ENCODE measurements at regions not wholly inside any gene's neighbourhood (a gene's known extent, or its start where the extent isn't known, plus 50 kb on each side); places are given as distances from the start of the nearest gene placed in this dataset.

DNA sequence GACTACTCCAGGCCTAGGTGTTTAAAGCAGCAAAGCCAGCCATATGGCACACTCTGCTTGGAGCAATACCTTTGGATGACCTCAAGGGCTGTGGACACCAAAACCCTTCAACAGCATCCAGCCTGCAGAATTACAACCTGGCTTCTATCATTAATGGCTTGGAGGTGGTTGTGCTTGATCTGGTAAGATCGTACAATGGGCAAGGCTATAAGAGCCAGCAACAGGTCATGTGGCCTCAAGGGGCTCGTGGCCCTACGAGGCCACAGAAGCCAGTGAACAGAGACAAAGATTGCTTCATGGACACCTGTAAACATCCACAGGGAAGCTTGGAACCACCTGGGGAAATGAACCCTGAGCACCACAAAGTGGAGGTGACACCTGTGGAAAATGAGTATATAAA, 657.3 kb downstream of the BCL11B start:
- no peak for DNase-seq

DNA sequence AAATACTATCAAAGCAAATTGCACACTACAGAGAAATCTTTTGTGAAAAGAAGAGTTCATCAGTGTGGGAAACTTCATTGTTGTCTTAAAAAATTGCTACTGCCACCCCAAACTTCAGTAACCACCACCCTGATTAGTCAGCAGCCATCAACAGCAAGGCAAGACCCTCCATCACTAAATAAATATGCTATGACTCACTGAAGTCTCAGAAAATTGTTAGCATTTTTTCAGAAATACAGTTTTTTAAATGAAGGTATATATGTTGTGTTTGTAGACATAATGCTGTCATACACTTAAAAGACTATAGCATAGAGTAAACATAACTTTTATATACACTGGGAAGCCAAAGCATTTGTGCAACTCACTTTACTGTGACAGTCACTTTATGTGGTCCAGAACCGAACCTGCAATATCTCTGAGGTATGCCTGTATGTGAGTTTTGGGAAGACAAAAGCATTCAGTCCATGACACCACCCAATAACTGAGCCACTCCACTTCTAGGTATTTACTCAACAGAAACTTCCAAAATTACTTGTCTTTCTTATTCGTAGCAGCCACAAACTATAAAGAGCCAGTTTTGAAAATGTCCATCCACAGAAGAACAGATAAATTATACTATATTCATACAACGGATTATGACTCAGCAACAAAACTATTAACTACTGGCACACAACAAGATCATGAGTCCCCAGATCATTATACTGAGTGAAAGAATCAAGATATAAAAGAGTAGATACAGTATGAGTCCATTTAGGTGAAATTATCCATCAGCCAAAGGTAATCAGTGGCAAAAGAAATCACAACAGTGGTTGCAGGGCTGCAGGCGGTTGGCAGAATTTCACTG, 649.6 kb downstream of the BCL11B start:
- DNase-seq = no peak

DNA sequence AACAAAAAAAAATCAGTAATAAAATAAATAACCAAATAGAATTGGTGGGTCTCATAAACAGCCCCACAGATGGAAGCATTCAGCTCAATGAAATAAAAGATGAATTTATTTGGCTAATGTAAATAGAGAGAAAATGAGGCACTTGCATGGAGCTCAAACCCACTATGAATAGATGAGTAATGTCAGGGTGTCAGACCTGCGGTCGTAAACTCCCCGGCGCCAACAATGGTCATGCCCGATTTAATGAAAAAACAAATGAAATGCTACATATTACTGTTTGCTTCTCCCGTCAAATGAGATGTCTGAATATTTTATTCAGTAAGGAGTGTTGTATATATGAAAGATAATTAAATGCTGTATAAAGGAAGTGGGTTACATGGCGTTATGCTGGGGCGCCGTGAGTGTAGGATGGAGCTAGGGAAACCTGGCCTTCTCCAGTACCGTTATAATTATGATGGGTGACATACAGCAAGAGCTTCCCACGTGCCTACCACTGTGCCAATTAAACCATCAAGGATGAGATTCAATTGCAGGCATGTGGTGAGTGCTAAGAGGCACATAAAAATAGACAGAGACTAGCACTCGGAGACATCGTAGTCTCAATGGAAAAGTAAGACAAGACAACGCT, 648.1 kb downstream of the BCL11B start:
- no peak for DNase-seq

DNA sequence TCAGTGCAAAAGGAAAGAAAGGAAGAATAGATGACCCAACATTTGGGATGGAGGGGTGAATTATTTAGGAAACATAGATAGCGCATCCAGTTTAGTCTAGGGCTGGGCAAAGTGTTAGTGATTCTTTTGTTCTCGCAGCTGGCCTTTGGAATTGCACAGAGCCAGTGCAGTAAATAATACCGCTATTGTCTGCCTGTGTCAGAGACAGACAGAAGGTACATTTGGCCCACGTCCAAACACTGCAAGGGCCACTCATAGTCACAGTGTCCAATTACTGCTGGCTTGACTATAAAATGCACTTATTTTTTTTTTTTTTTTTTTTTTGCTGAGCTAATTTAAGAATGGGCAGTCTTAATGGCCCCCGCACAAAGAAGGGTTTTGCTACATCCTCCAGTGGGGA, 638.6 kb downstream of the BCL11B start:
- no peak for DNase-seq

DNA sequence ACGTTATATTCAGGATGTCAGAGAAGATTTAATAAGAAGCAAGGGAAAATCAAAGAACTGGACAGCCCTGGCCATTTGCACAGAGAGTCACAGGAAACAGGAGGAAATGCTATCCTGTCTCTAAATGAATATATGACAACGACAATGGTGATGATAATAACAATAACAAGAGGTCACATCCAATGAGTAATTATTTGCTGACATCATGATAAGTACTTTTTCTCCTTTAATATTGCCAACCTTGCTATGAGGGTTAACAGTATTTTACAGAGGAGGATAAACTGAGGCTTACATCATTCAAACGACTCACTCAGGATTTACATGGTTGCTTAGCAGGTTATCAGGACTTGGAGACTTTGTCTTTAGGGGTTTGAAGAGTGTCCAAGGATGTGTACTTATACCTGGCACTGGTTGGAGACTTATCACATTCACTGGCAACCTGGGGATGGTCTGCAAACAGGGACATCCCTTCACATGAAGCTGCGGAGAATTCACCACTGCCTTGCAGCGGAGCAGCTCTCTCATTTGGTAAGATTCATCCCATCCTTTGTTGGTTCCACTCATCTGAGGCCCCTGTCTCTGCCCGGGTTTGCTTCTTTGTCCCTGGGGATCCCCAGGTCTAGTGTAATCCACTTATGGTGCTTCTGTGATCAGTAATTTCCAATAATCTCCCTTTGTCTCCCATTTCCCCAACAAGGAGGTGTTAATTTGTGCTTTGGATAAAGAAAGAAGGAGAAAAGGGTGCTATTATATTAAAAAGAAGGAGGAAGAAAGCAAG, 637.8 kb downstream of the BCL11B start:
- no peak for DNase-seq

DNA sequence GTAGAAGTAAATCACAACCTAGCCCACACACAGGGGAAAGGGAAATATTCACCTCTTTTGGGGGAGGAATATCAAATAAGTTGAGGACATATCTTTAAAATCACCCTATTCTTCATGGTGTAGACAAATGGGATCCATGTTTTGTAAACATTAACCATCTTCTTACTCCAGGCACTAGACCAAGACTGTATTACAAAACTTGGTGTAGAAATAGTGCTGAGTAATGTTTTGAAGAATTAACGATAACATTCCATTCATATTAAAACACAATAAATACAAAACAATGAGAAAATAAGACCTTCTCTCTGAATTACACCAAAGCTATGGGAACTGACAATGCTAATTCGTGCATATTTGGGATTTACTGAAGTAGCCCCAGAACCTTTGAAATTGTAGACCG, 633.6 kb downstream of the BCL11B start:
- DNase-seq = no peak

DNA sequence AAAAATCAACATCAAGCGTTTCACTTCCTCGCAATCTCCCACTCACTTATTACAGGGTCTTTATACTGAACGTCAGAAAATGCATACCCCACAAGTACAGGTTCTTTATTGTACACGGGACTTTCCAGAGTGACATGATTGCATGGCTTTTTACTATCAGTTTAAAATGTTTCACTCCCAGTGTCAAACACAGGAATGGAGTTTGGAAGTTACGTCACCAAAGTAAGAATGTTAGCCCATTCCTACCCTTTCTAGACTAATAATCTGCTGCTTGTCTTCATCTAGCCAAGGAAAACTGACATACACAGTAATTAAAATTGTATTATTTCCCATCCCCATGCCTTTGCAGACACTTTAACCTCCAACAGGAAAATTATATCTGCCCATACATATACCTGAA, 624.2 kb downstream of the BCL11B start:
- DNase-seq = no peak

DNA sequence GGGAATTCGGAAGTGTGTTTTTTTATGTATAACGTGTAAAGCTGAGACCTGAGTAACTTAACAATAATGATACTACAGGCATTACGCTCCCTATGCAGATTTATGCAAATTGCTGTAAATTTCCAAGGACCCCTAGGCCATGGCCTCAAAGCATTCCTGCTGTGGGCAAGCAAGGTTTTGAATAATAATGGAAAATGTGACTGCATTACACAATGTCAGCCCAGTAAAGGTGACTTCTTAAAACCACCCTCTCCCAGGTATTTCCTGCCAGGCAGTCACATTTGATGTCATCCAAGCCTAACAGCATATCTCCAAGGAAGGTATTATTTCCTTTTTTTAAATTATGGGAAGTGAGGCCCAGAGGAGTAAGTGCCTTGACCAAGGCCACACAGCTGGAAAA, 621.0 kb downstream of the BCL11B start:
- DNase-seq = no peak

DNA sequence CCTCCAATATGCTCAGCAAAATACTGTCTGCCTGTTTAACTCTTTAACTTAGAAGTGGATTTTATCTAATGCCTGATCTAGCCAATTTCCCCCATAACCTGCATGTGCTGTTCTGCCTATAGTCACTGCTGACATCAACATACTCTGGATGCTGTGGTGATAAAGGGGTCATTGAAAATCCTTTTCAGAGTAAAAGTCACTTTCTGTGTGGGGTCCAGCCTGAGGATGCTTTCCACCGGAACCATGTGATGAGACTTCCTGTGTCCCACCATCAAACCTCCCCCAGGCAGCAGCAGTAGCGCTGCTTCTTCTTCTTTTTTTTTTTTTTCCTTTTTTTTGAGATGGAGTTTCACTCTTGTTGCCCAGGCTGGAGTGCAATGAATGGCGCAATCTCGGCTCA, 607.0 kb downstream of the BCL11B start:
- no peak for DNase-seq

DNA sequence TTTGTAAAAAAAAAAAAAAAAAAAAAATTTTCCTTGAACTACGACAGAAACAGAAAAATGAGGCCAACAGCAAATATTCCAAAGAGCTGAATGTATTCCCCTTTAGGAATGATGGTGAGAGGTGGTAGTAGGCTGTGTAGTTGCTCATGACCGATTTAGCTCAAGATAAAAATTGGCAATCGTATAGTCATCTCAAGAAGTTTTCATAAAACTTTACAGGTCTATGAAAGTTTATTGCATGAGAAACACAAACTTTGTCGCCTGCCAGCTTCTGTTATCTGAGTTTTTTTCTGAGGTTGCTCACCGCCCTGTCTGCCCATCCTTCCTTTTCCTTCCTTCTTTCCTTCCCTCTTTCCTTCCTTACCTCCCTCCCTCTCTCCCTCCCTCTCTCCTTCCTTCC, 605.5 kb downstream of the BCL11B start:
- no peak for DNase-seq

DNA sequence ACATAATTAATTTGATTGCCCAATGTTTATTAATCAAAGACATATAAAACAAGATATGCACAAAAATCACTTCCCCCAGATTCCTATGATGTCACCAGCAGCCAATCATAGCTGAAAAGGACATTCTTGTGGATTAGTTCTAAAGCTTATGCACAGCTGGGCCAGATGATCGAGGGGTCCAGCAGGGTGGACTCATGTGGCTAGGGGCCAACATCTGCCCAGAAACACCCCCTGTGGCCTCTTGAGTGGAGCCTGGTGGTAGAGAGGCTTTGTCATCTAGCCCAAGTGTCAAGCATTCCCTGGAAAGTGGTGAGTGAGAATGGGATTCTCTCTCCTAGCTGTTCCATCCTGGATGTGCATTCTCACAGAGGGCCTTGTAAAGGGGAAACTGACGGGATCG, 590.0 kb downstream of the BCL11B start:
- no peak for DNase-seq

DNA sequence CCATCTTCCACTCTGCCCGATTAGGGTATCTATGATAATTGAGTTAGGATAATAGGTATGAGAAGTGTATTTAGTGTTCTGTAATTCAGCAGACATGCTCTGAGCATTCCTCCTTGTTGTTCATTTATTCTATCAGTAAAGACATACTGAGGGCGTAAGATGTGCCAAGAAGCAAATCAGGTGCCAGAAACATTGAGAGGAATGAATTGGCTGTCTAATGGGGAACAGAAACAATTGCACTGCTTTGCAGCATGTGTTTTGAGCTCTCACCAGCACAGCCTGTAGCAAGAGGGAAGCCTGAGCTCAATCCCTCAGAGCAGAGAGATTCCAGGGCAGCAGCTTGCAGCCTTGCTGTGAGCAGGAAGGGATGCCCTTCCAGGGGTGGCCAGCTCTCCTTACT, 589.3 kb downstream of the BCL11B start:
- no peak for DNase-seq

DNA sequence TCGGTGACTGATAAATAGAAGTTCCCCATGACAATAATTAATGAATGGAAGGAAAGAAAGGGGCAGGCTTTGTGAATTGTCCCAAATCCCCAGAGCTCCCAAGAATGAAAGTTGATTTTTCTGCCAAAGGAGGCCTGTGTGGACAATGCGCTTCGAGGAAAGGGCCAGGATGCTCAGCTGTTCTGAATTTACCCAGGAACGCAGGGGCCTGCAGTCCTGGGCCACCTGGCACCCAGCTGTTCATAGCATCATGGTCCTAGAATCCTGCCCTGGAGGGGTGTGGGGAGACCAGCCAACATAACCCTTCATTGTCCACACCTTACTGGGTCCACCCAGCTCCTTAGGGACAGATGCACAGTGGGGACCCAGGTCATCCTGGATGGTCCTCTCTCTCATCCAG, 587.5 kb downstream of the BCL11B start:
- DNase-seq = no peak

DNA sequence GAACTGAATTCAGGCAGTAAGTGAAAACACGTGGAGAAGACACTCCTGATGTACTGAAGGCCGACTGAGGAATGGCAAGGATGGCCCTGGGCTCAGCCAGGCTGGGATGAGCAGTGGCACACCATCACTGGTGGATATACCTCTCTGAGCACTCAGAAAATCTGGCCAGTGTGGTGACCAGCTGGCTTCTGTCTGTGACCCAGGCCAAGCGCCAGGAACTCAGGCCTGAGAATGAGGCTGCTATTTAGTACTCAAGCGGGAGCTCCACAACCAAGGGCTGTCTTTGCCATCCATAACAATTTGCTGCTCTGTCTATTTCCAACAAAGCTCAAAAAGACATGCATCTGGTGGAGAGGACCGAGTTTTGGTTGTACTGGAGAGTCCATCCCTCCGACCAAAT, 586.3 kb downstream of the BCL11B start:
- no peak for DNase-seq

DNA sequence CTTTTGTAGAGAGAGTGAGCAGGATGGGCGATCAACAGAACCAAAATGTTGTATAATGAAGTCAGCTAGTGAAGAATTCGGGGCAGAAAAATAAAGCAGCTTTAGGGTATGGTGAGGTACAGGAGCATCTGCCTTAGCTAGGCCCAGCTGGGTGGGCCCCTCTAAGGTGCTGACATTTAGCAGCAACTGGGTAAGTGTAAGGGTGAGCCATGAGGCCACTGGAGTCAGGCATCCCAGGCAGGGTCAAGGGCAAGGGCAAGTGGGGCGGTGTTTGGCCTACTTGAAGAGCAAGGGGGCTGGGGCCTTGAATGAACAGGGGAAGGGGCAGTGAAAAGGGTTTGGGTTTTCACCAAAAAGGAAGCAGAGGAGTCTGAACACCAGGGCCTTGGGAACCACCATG, 583.6 kb downstream of the BCL11B start:
- no peak for DNase-seq

DNA sequence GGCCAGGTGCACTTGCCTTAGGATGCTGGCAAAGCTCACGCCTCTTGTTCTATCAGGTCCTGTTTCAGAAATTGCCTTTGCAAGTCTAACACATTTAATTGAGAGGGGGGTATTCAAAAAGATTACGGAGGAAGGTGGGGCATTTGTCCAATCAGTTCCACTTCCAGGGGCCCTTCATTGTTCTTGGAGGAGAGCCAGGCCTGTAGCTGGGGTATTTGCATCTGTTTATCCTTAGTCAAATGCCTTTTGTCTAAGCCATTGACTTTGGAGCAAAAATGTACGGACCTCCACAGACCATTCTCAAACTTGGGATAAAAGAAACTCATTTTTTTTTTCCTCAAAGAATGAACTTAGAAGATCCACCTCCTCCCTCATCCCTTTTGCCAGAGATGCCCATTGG, 582.0 kb downstream of the BCL11B start:
- no peak for DNase-seq

DNA sequence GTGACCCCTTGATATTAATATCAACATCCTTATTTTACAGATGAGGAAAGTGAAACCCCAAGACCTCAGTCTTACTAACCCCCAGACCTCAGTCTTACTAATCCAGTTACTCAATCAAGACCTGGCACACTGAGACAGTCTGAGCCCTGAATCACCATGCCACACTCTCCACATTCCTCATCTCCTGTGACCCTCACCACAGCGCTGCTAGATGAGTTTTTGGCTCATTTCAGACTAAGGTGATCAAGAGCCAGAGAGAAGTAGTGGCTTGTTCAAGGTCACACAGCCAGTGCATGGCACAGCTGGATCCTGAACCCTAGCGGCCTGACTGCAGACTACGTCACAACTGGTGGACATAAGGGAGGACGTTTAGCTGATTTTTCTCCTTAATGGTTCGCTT, 579.2 kb downstream of the BCL11B start:
- no peak for DNase-seq

DNA sequence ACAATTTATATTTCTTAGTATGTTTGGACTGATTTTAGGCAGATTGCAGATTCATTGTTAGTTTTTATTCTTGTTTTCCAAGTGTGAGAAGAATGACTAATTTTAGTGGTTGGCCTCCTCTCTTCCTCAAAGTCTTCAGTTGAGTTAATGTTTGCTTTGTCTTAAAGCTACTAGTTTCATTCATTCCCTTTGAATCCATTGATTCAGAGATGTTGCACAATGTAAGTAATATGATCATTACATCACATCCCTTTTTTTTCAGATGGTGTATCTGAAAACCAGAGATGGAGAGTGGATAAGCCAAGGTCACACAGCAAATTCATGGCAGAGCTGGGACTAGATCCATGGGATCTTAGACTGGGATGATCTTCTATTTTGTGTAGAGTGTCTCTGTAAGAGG, 577.5 kb downstream of the BCL11B start:
- DNase-seq = no peak

DNA sequence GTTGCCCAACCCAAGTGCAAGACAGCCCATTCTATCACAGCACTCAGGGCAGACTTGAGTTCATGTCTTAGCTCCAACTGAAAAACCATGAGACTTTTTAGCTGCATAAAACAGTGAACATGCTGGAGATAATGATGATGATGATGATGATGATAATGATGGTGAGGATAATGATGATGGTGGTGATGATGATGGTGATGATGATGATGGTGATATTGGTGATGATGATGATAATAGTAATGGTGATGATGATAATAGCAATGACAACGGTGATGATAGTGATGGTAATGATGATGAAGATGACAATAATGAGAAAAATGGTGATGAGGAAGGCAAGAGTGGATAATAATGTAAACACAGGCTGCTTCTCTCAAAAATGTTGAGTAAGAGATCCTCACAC, 576.2 kb downstream of the BCL11B start:
- DNase-seq = no peak

DNA sequence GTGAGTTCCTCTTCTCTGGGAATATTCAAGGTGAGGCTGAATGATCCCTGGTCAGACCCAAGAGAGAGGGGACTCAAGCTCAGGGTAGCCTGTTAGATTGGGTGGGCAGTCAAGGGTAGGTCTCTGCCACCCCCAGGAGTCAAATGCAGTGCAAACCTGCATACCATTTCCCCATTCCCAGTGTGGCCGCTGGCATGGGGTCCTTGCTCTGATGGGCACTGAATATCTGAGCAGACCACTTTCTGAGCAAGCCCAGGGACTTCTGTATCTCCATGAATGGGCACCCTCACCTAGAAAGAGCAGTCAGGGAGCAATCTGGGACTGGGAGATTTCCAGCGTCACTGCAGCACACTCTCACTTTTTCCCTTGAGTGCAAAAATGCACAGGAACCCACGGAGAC, 573.7 kb downstream of the BCL11B start:
- DNase-seq = no peak

DNA sequence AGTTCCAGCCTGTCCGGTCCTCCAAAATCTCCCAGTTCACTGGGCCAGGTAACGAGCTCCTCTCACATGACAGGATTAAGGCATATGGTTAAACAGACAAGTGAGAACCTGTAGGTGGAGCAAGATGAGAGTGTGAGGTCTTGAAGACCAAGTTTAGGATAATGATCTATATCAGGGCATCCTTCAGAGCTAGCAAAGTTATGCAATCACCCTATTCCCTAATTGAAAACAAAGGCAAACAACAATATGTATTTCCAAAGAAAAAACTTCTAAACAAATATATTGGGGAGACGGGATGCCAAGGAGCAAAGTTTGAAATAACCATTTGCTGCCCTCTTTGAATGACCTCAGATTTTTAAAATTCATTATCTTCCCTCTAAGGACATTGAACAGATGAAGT, 571.2 kb downstream of the BCL11B start:
- DNase-seq = no peak

DNA sequence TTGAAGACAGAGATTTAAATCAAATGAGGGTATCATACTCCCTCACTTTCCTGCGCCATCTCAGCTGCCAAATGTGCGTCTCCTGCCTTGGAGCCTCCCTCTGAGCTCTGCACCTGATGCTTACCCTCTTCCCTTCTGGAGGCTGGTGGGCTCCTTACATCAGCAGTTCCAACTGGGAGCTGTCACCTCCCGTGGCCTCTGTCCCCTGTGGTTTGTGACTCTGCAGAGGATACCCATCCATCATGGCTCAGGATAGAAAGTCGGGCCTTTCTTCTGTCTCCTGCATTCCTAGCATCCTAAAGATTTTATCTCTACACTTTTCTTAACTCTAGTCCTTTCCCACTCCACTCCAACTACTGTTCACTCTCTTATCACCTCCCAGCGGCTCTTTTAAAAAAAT, 570.6 kb downstream of the BCL11B start:
- DNase-seq = no peak

DNA sequence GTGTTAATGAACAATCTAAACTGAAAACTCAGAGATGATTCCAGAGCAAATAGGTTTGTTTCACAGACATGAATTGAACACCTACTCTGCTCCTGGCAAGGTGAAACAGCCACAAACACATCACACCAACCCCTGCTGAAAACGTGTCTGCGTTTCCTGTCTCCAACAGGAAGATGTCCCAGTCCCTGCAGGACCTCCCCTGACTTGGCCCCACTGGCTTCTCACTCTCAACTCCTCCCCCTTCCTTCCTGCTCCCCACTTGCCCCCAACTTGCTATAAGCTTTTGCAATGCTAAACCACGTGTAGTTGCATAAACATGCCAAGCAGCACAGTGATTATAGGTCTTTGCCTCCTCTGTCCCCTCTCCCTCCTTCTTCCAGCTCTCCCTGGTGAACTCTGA, 567.6 kb downstream of the BCL11B start:
- DNase-seq = no peak

DNA sequence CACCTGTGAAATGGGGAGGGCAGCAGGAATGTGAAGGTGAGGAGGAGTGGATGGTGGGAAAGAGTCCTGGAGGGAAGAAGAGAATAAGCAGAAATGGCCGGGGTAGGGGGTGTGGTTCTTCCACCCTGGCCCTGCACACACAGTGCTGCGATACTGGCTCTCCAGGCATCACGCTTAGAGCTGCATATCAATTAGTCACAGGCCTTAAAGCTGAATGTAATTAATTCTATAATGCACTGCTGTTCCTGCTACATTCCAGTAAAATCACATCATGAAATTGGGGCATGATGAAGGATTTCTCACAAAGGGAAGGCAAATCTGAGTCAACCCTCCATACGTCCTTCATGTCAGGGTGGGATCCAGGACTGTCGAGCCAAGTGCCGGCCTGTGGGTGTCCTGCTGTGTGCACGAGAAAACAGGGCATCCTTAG, 566.1 kb downstream of the BCL11B start:
- DNase-seq = no peak

Data from stimulated activated naive CD4-positive, alpha-beta T cell treated with Interleukin-2 at 50 U/mL for 16 hours (primary cell).